SK-N-SH (cell line): ENCODE measurements at regions not wholly inside any gene's neighbourhood (a gene's known extent, or its start where the extent isn't known, plus 50 kb on each side); places are given as distances from the start of the nearest gene placed in this dataset.

Experiments used
- JUND ChIP-seq: IDR thresholded peaks from 2 replicates; pipeline ENCODE4 v1.4.0; 2012
- YY1 ChIP-seq: IDR thresholded peaks from 2 replicates; pipeline ENCODE4 v1.4.0; 2012; ENCODE audit warnings: low read depth, mild to moderate bottlenecking

GRCh38 chr6:2476376-2476775 lies 231.0 kb upstream of the GMDS start:
- TF ChIP-seq JUND = no peak
- no peak for TF ChIP-seq YY1
